ENCODE measurements at regions not wholly inside any gene's neighbourhood (a gene's known extent, or its start where the extent isn't known, plus 50 kb on each side); places are given as distances from the start of the nearest gene placed in this dataset.

DNA sequence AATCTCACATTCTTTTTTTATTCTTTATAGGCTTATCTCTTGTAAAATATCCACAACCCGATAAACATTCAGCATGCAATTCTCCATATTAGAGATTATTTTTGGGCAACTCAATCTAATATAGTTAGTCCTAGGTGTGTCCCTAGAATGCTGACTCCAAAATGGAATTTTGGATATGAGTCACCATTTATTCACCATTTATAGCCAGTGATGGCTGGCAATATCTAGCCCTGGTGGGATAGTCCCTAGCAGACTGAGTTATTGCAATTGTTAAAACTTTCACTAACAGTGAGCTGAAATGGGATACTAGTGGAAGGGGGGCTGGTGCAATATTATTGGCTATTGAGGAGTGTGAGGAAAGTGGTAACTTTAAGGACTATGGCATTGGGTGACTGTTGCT is 401.6 kb downstream of the SLC4A3 start:
- DNase-seq (ENCODE audit: low read depth) = no peak
- H3K4me3 ChIP-seq (ENCODE audit: low read depth, low read length) = no peak overlapping the region

DNA sequence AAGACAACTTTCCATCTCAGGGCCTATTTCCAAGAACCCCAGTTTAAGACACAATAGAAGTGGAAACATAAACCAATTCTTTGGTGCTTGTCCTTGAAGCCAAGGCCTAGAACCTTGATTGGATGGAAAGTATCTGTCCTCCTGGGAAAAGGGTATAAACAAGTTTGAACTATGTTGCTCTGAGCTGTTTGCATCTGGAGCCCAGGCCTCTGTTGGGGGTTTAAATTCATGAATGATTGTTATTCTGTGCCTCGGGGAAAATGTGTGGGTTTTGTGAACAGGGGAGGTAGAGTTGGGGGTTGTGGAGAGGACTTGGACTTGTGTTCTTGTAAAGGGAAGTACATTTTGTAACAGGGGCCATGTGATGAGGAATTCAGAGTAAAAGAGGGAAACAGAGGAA is 406.1 kb downstream of the SLC4A3 start:
- peak; percentile 32 for DNase-seq (ENCODE audit: low read depth)
- TF ChIP-seq, protein P1, sequence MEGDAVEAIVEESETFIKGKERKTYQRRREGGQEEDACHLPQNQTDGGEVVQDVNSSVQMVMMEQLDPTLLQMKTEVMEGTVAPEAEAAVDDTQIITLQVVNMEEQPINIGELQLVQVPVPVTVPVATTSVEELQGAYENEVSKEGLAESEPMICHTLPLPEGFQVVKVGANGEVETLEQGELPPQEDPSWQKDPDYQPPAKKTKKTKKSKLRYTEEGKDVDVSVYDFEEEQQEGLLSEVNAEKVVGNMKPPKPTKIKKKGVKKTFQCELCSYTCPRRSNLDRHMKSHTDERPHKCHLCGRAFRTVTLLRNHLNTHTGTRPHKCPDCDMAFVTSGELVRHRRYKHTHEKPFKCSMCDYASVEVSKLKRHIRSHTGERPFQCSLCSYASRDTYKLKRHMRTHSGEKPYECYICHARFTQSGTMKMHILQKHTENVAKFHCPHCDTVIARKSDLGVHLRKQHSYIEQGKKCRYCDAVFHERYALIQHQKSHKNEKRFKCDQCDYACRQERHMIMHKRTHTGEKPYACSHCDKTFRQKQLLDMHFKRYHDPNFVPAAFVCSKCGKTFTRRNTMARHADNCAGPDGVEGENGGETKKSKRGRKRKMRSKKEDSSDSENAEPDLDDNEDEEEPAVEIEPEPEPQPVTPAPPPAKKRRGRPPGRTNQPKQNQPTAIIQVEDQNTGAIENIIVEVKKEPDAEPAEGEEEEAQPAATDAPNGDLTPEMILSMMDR (conservative IDR thresholded peaks at IDR 0.05; ENCODE audit: low read depth, low read length) = no peak
- H3K4me3 ChIP-seq (ENCODE audit: low read depth, low read length) = no peak overlapping the region

More for the DNA sequence above, 401.6 kb downstream of the SLC4A3 start:
- TF ChIP-seq, protein P1 (conservative IDR thresholded peaks at IDR 0.05; ENCODE audit: low read depth, low read length) = no peak

DNA sequence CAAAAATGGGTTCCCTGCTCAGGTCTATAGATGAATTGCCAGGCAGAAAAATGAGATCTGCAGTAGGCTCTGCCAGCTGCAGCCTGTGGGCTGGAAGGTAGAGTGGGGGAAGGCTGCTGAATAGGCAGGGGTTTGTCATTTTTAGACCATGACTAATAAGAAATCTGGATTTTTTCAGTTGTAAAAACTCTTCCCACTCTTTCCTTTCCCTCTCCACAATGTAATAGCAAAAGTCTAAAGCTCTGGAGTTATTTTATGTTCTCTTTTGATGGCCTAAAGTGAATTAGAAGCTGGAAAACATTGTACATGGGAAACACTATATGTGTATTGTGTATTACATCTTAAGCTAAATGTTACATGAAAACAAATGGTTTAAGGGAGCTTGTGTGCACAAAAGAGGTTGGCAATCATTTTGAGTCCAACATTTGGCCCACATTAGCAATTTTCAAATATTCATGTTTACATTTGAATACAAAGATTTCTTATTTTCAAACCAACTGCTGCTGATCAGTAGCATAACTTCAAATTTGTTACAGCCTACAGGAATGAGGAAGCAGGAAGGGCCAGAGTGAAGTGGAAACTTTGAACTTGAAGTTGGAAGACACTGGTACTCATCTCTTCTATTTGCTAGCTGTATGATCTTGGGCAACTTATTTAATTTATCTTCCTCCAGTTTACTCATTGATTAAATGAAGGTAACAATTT is 407.1 kb downstream of the SLC4A3 start:
- TF ChIP-seq, protein P1 (conservative IDR thresholded peaks at IDR 0.05; ENCODE audit: low read depth, low read length) = no peak
- H3K4me3 ChIP-seq (ENCODE audit: low read depth, low read length) = no peak overlapping the region
- peak; percentile 59 for DNase-seq (ENCODE audit: low read depth)

DNA sequence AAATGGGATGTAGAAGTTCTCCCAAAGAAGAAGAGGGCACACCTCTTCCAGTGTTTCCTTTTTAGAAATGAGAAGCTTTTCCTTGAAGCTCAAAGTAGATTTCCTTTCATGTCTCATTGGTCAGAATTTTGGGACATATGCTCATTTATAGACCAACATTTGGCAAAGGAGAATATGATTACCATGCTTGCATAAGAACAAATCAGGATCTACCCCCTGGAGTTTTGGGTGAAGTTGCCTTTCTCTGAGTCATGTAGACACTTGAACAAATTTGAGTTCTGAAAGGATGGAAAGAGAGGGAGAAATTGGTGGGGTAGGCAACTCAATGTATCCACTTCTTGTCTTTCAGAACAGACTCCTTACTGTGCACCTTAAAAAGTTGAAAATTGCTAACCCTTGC is 409.0 kb downstream of the SLC4A3 start:
- TF ChIP-seq, protein P1 (conservative IDR thresholded peaks at IDR 0.05; ENCODE audit: low read depth, low read length) = no peak
- peak; percentile 24 for DNase-seq (ENCODE audit: low read depth)
- H3K4me3 ChIP-seq (ENCODE audit: low read depth, low read length) = no peak overlapping the region

DNA sequence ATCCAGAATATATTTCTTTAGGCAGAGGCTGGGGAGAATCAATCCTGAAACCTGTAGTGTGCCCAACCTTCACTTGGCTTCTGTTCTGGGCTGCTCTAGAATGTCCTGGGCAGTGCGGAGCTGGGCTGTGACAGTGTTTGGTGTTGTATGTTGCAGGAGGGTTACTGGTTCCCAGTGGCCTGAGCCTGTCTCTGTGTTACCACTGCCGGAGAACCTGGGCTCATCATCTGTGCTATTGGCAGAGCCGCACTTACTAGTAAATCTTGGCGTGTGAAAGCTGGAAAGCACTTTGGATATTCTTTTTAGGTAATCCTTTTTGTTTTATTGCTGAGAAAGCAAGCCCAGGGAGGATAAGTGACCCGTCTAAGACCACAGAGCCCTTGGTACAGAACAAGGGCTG is 412.9 kb downstream of the SLC4A3 start:
- no peak for DNase-seq (ENCODE audit: low read depth)
- TF ChIP-seq, protein P1 (conservative IDR thresholded peaks at IDR 0.05; ENCODE audit: low read depth, low read length) = no peak
- H3K4me3 ChIP-seq (ENCODE audit: low read depth, low read length) = no peak overlapping the region

DNA sequence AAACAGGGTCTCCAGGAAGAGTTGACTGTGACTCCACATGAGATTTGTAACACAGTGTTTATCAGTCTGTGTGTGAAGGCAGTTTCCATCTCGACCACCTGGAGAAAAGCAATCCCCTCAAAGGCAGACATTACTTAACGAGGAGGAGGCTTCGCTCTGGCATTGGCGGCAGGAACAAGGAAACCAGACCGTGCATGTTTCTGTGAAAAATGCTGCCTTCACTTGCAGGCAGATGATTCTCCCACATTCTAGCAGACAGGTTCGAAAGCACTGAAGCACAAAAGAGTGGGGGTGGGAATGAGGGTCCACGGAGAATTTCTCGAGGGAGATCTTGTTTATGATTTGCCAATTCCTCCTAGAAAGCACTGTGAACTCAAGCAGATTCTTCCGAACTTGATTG is 414.0 kb downstream of the SLC4A3 start:
- no peak overlapping the region for H3K4me3 ChIP-seq (ENCODE audit: low read depth, low read length)
- TF ChIP-seq, protein P1 (conservative IDR thresholded peaks at IDR 0.05; ENCODE audit: low read depth, low read length) = no peak
- DNase-seq (ENCODE audit: low read depth) = no peak

Measured in choroid plexus epithelial cell (primary cell).